GM12878 (cell line): ENCODE measurements at regions not wholly inside any gene's neighbourhood (a gene's known extent, or its start where the extent isn't known, plus 50 kb on each side); places are given as distances from the start of the nearest gene placed in this dataset.

Experiments used
- CTCF ChIP-seq, 3 experiments: IDR thresholded peaks in 2 of 3; conservative IDR thresholded peaks in 1 of 3; 2 replicates each; pipeline ENCODE4 v1.5.1; 2011; ENCODE audit warnings: low read depth in 3 of 3, low read length in 3 of 3, mild to moderate bottlenecking in 3 of 3, control low read depth in 2 of 3, moderate library complexity in 2 of 3, inconsistent platforms in 1 of 3, mixed read lengths in 1 of 3; ENCODE audit not compliant: control insufficient read depth in 2 of 3, insufficient read depth in 1 of 3; ENCODE audit errors: extremely low read depth in 1 of 3
- KDM1A ChIP-seq: fragments of 200-600 bp; sonication (generic); IDR thresholded peaks from 2 replicates; pipeline ENCODE4 v1.6.1; 2016; ENCODE audit warnings: borderline replicate concordance
- POLR2AphosphoS5 ChIP-seq: IDR thresholded peaks from 2 replicates; pipeline ENCODE4 v1.6.1; 2011; ENCODE audit warnings: mild to moderate bottlenecking, low read length, inconsistent platforms
- SREBF1 ChIP-seq: IDR thresholded peaks from 2 replicates; pipeline ENCODE4 v1.6.1; 2012; ENCODE audit warnings: mild to moderate bottlenecking, low read length
- SRF ChIP-seq, 2 experiments: IDR thresholded peaks; 2 replicates each; pipeline ENCODE4 v1.6.1; 2011; ENCODE audit warnings: low read depth in 2 of 2, low read length in 2 of 2, mild to moderate bottlenecking in 1 of 2, moderate library complexity in 1 of 2
- SUPT20H ChIP-seq: IDR thresholded peaks from 2 replicates; pipeline ENCODE4 v1.6.1; 2011; ENCODE audit warnings: low read depth, mild to moderate bottlenecking, low read length, moderate library complexity, borderline replicate concordance; ENCODE audit not compliant: control insufficient read depth
- YY1 ChIP-seq: IDR thresholded peaks from 2 replicates; pipeline ENCODE4 v1.6.1; 2011; ENCODE audit warnings: low read depth, mild to moderate bottlenecking, low read length

GRCh38 chr9:103803245-103803644 is 290.9 kb upstream of the SMC2 start:
- no peak for TF ChIP-seq SRF (IDR thresholded peaks at IDR 0.05; ENCODE audit: low read depth in 2 of 2, low read length in 2 of 2)
- no peak for TF ChIP-seq CTCF (IDR thresholded peaks at IDR 0.05 in 2 of 3, conservative IDR thresholded peaks at IDR 0.05 in 1 of 3; ENCODE audit: control insufficient read depth in 2 of 3, extremely low read depth in 1 of 3, insufficient read depth in 1 of 3, low read depth in 3 of 3, low read length in 3 of 3)
- TF ChIP-seq KDM1A = no peak
- no peak for TF ChIP-seq POLR2AphosphoS5
- TF ChIP-seq YY1 = no peak
- no peak for TF ChIP-seq SUPT20H
- no peak for TF ChIP-seq SREBF1
